ENCODE measurements at regions not wholly inside any gene's neighbourhood (a gene's known extent, or its start where the extent isn't known, plus 50 kb on each side); places are given as distances from the start of the nearest gene placed in this dataset.
"Not testable (repeated sequence)": the region's sequence is repeated elsewhere in the genome, so short reads cannot be mapped to it uniquely, and the experiment has no call there.

- 92% methylated on average over 2 of the region's 2 CpGs for WGBS
- H3K27me3 ChIP-seq (ENCODE audit: control insufficient read depth, insufficient read depth); ATAC-seq; H3K4me3 ChIP-seq (ENCODE audit: low read length); H3K9me3 ChIP-seq (ENCODE audit: control insufficient read depth, low read length); H3K4me1 ChIP-seq (ENCODE audit: control insufficient read depth, insufficient read depth, low read length); H3K27ac ChIP-seq (ENCODE audit: low read length); intact Hi-C loops (cut with DNase I); DNase-seq: not testable (repeated sequence)
Measured at GRCh38 chr2:187610450-187610849, 56.2 kb upstream of the TFPI start.

GRCh38 chr2:187612857-187613256 is 58.6 kb upstream of the TFPI start:
- no peak overlapping the region for H3K27ac ChIP-seq (ENCODE audit: low read length)
- no peaks in the 10 kb centered on the region for H3K4me1 ChIP-seq (ENCODE audit: control insufficient read depth, insufficient read depth, low read length)
- H3K4me3 ChIP-seq (ENCODE audit: low read length) = no peak overlapping the region
- WGBS = 69% methylated on average over 1 of the region's 1 CpG
- no peaks in the 10 kb centered on the region for H3K27me3 ChIP-seq (ENCODE audit: control insufficient read depth, insufficient read depth)
- ATAC-seq (no peak), DNase-seq (no peak)
- intact Hi-C loops (cut with DNase I) = no loop called here
- H3K9me3 ChIP-seq (ENCODE audit: control insufficient read depth, low read length) = no peaks in the 10 kb centered on the region

- DNase-seq (no peak), ATAC-seq (peak in 1 of 2 donors; percentile 24)
- H3K27me3 ChIP-seq (ENCODE audit: control insufficient read depth, insufficient read depth) = no peaks in the 10 kb centered on the region
- no peaks in the 10 kb centered on the region for H3K4me1 ChIP-seq (ENCODE audit: control insufficient read depth, insufficient read depth, low read length)
- intact Hi-C loops (cut with DNase I) = no loop called here
- WGBS = 60% methylated on average over 2 of the region's 2 CpGs
- no peak overlapping the region for H3K4me3 ChIP-seq (ENCODE audit: low read length)
- H3K9me3 ChIP-seq (ENCODE audit: control insufficient read depth, low read length) = no peaks in the 10 kb centered on the region
- H3K27ac ChIP-seq (ENCODE audit: low read length) = no peak overlapping the region
Measured at GRCh38 chr2:187614756-187615155, 60.5 kb upstream of the TFPI start.

GRCh38 chr2:187615364-187615763 is 61.1 kb upstream of the TFPI start:
- ATAC-seq (no peak), DNase-seq (no peak)
- Histone ChIP-seq H3K27ac (ENCODE audit: low read length) (no peak overlapping the region), H3K9me3 (ENCODE audit: control insufficient read depth, low read length) (no peaks in the 10 kb centered on the region), H3K27me3 (ENCODE audit: control insufficient read depth, insufficient read depth) (no peaks in the 10 kb centered on the region), H3K4me3 (ENCODE audit: low read length) (no peak overlapping the region), H3K4me1 (ENCODE audit: control insufficient read depth, insufficient read depth, low read length) (no peaks in the 10 kb centered on the region)
- intact Hi-C loops (cut with DNase I) = no loop called here
- 63% methylated on average over 4 of the region's 4 CpGs for WGBS

GRCh38 chr2:187615902-187616301 is 61.7 kb upstream of the TFPI start:
- Histone ChIP-seq H3K4me3 (ENCODE audit: low read length) (no peak overlapping the region), H3K4me1 (ENCODE audit: control insufficient read depth, insufficient read depth, low read length) (no peaks in the 10 kb centered on the region), H3K27me3 (ENCODE audit: control insufficient read depth, insufficient read depth) (no peaks in the 10 kb centered on the region), H3K9me3 (ENCODE audit: control insufficient read depth, low read length) (no peaks in the 10 kb centered on the region), H3K27ac (ENCODE audit: low read length) (no peak overlapping the region)
- DNase-seq = no peak
- intact Hi-C loops (cut with DNase I) = no loop called here
- 94% methylated on average over 1 of the region's 1 CpG for WGBS
- no peak for ATAC-seq

GRCh38 chr2:187617120-187617519 is 62.9 kb upstream of the TFPI start:
- DNase-seq = peak; percentile 22 to 63 (median 56)
- intact Hi-C loops (cut with DNase I) = no loop called here
- Histone ChIP-seq H3K27ac (ENCODE audit: low read length) (no peak overlapping the region), H3K27me3 (ENCODE audit: control insufficient read depth, insufficient read depth) (no peaks in the 10 kb centered on the region), H3K4me3 (ENCODE audit: low read length) (no peak overlapping the region), H3K4me1 (ENCODE audit: control insufficient read depth, insufficient read depth, low read length) (no peaks in the 10 kb centered on the region), H3K9me3 (ENCODE audit: control insufficient read depth, low read length) (no peaks in the 10 kb centered on the region)
- 75% methylated on average over 3 of the region's 3 CpGs for WGBS
- ATAC-seq = peak; percentile 53 to 64

- H3K9me3 ChIP-seq (ENCODE audit: control insufficient read depth, low read length) = no peaks in the 10 kb centered on the region
- DNase-seq (no peak), ATAC-seq (no peak)
- intact Hi-C loops (cut with DNase I) = no loop called here
- H3K27ac ChIP-seq (ENCODE audit: low read length) = no peak overlapping the region
- no peaks in the 10 kb centered on the region for H3K27me3 ChIP-seq (ENCODE audit: control insufficient read depth, insufficient read depth)
- no peak overlapping the region for H3K4me3 ChIP-seq (ENCODE audit: low read length)
- H3K4me1 ChIP-seq (ENCODE audit: control insufficient read depth, insufficient read depth, low read length) = no peaks in the 10 kb centered on the region
Measured at GRCh38 chr2:187617905-187618304, 63.7 kb upstream of the TFPI start.

GRCh38 chr2:187618813-187619212 is 64.6 kb upstream of the TFPI start:
- no peak overlapping the region for H3K27ac ChIP-seq (ENCODE audit: low read length)
- ATAC-seq = no peak
- no peak for DNase-seq
- H3K4me3 ChIP-seq (ENCODE audit: low read length) = no peak overlapping the region
- H3K9me3 ChIP-seq (ENCODE audit: control insufficient read depth, low read length) = no peaks in the 10 kb centered on the region
- WGBS = 54% methylated on average over 2 of the region's 2 CpGs
- no peaks in the 10 kb centered on the region for H3K27me3 ChIP-seq (ENCODE audit: control insufficient read depth, insufficient read depth)
- no peaks in the 10 kb centered on the region for H3K4me1 ChIP-seq (ENCODE audit: control insufficient read depth, insufficient read depth, low read length)
- intact Hi-C loops (cut with DNase I) = no loop called here

GRCh38 chr2:187627153-187627552 is 72.9 kb upstream of the TFPI start:
- intact Hi-C loops (cut with DNase I) = no loop called here
- no peaks in the 10 kb centered on the region for H3K4me1 ChIP-seq (ENCODE audit: control insufficient read depth, insufficient read depth, low read length)
- H3K9me3 ChIP-seq (ENCODE audit: control insufficient read depth, low read length) = no peaks in the 10 kb centered on the region
- H3K4me3 ChIP-seq (ENCODE audit: low read length) = no peak overlapping the region
- H3K27ac ChIP-seq (ENCODE audit: low read length) = no peak overlapping the region
- DNase-seq = no peak
- ATAC-seq = no peak
- no peaks in the 10 kb centered on the region for H3K27me3 ChIP-seq (ENCODE audit: control insufficient read depth, insufficient read depth)
- 88% methylated on average over 3 of the region's 3 CpGs for WGBS

GRCh38 chr2:187636731-187637391 is 82.6 kb upstream of the TFPI start:
- H3K4me3 ChIP-seq (ENCODE audit: low read length); H3K27me3 ChIP-seq (ENCODE audit: control insufficient read depth, insufficient read depth); H3K27ac ChIP-seq (ENCODE audit: low read length); H3K9me3 ChIP-seq (ENCODE audit: control insufficient read depth, low read length); intact Hi-C loops (cut with DNase I); H3K4me1 ChIP-seq (ENCODE audit: control insufficient read depth, insufficient read depth, low read length); ATAC-seq: not testable (repeated sequence)
- 96% methylated on average over 53 of the region's 53 CpGs for WGBS
- peak in 1 of 3 donors; percentile 49 for DNase-seq

- H3K9me3 ChIP-seq (ENCODE audit: control insufficient read depth, low read length); ATAC-seq; H3K27ac ChIP-seq (ENCODE audit: low read length); H3K4me3 ChIP-seq (ENCODE audit: low read length); DNase-seq; H3K4me1 ChIP-seq (ENCODE audit: control insufficient read depth, insufficient read depth, low read length); H3K27me3 ChIP-seq (ENCODE audit: control insufficient read depth, insufficient read depth); intact Hi-C loops (cut with DNase I): not testable (repeated sequence)
- WGBS = 95% methylated on average over 19 of the region's 19 CpGs
Measured at GRCh38 chr2:187637392-187637740, 83.1 kb upstream of the TFPI start.

GRCh38 chr2:187637771-187638170 is 83.5 kb upstream of the TFPI start:
- H3K27me3 ChIP-seq (ENCODE audit: control insufficient read depth, insufficient read depth); ATAC-seq; H3K4me3 ChIP-seq (ENCODE audit: low read length); intact Hi-C loops (cut with DNase I); H3K4me1 ChIP-seq (ENCODE audit: control insufficient read depth, insufficient read depth, low read length); H3K9me3 ChIP-seq (ENCODE audit: control insufficient read depth, low read length); H3K27ac ChIP-seq (ENCODE audit: low read length): not testable (repeated sequence)
- WGBS = 96% methylated on average over 20 of the region's 20 CpGs
- DNase-seq = peak in 2 of 3 donors; percentile 31 to 49

All from right cardiac atrium (tissue), 5 donors.